ENCODE measurements at regions not wholly inside any gene's neighbourhood (a gene's known extent, or its start where the extent isn't known, plus 50 kb on each side); places are given as distances from the start of the nearest gene placed in this dataset.

- H3K4me3 ChIP-seq (ENCODE audit: low read depth, poor library complexity, severe bottlenecking), result no peak overlapping the region
- DNase-seq (ENCODE audit: low spot score in 2 of 2), result no peak
- intact Hi-C loops (cut with DNase I; ENCODE audit: low total_unique reads), result no loop called here
- TF ChIP-seq CTCF (IDR thresholded peaks at IDR 0.05), result no peak
- no peak for TF ChIP-seq POLR2A (IDR thresholded peaks at IDR 0.05)
- WGBS, 2 donors, result 79 to 85% methylated on average over 1 of the region's 1 CpG
These were observed 656.6 kb downstream of the CBLN2 start for GRCh38 chr18:71887509-71887908.

GRCh38 chr18:71878226-71878625, 665.9 kb downstream of the CBLN2 start:
- intact Hi-C loops (cut with DNase I; ENCODE audit: low total_unique reads), result no loop called here
- WGBS, 2 donors, result 88 to 93% methylated on average over 4 of the region's 4 CpGs
- TF ChIP-seq POLR2A (IDR thresholded peaks at IDR 0.05) (no peak), CTCF (IDR thresholded peaks at IDR 0.05) (no peak)

GRCh38 chr18:71873695-71874094, 670.4 kb downstream of the CBLN2 start:
- intact Hi-C loops (cut with DNase I; ENCODE audit: low total_unique reads), result no loop called here
- DNase-seq (ENCODE audit: low spot score in 2 of 2), result no peak
- 89 to 92% methylated on average over 4 of the region's 4 CpGs for WGBS, 2 donors
- TF ChIP-seq POLR2A (IDR thresholded peaks at IDR 0.05), result no peak
- no peak for TF ChIP-seq CTCF (IDR thresholded peaks at IDR 0.05)
- H3K4me3 ChIP-seq (ENCODE audit: low read depth, poor library complexity, severe bottlenecking), result no peak overlapping the region

More at GRCh38 chr18:71878226-71878625, 665.9 kb downstream of the CBLN2 start:
- no peak for DNase-seq (ENCODE audit: low spot score in 2 of 2)
- no peak overlapping the region for H3K4me3 ChIP-seq (ENCODE audit: low read depth, poor library complexity, severe bottlenecking)

GRCh38 chr18:71865888-71866287, 678.3 kb downstream of the CBLN2 start:
- H3K4me3 ChIP-seq (ENCODE audit: low read depth, poor library complexity, severe bottlenecking), result no peak overlapping the region
- 87 to 91% methylated on average over 5 of the region's 5 CpGs for WGBS, 2 donors
- DNase-seq (ENCODE audit: low spot score in 2 of 2), result no peak
- intact Hi-C loops (cut with DNase I; ENCODE audit: low total_unique reads), result no loop called here
- TF ChIP-seq POLR2A (IDR thresholded peaks at IDR 0.05), result no peak
- TF ChIP-seq CTCF (IDR thresholded peaks at IDR 0.05), result no peak

GRCh38 chr18:71850602-71851001, 693.5 kb downstream of the CBLN2 start:
- TF ChIP-seq CTCF (IDR thresholded peaks at IDR 0.05), result no peak
- no peak for TF ChIP-seq POLR2A (IDR thresholded peaks at IDR 0.05)
- 69 to 75% methylated on average over 1 of the region's 1 CpG for WGBS, 2 donors
- DNase-seq (ENCODE audit: low spot score in 2 of 2), result no peak
- H3K4me3 ChIP-seq (ENCODE audit: low read depth, poor library complexity, severe bottlenecking), result no peak overlapping the region
- intact Hi-C loops (cut with DNase I; ENCODE audit: low total_unique reads), result no loop called here

- no peak for DNase-seq (ENCODE audit: low spot score in 2 of 2)
- H3K4me3 ChIP-seq (ENCODE audit: low read depth, poor library complexity, severe bottlenecking), result no peak overlapping the region
- WGBS, 2 donors, result 67 to 85% methylated on average over 3 to 4 of the region's 4 CpGs
- intact Hi-C loops (cut with DNase I; ENCODE audit: low total_unique reads), result no loop called here
- TF ChIP-seq CTCF (IDR thresholded peaks at IDR 0.05) (no peak), POLR2A (IDR thresholded peaks at IDR 0.05) (no peak)
These were observed 694.7 kb downstream of the CBLN2 start for GRCh38 chr18:71849407-71849806.
